Neural cell (in vitro differentiated cells): ENCODE measurements at regions not wholly inside any gene's neighbourhood (a gene's known extent, or its start where the extent isn't known, plus 50 kb on each side); places are given as distances from the start of the nearest gene placed in this dataset.

ENCODE experiments used
- CTCF ChIP-seq: fragments of 450-650 bp; IDR thresholded peaks from 2 replicates; pipeline ENCODE4 v1.5.1; 2014; ENCODE audit warnings: antibody characterized with exemption, mild to moderate bottlenecking, moderate library complexity; ENCODE audit not compliant: poor library complexity, severe bottlenecking
- EZH2 ChIP-seq: fragments of 200-600, 300-800 bp; shearing (Covaris generic), sonication (generic); IDR thresholded peaks from 2 replicates; pipeline ENCODE4 v1.6.1; 2014; ENCODE audit warnings: antibody characterized with exemption, low read length, borderline replicate concordance, mild to moderate bottlenecking; ENCODE audit not compliant: insufficient read depth, poor library complexity, severe bottlenecking
- POLR2AphosphoS5 ChIP-seq: IDR thresholded peaks from 2 replicates; pipeline ENCODE4 v1.6.1; 2012
- RAD21 ChIP-seq: fragments of 450-650 bp; conservative IDR thresholded peaks from 2 replicates; pipeline ENCODE4 v1.6.1; 2014; ENCODE audit warnings: antibody characterized with exemption, mild to moderate bottlenecking, moderate library complexity
- REST ChIP-seq: IDR thresholded peaks from 2 replicates; pipeline ENCODE4 v1.6.1; 2012; ENCODE audit warnings: borderline replicate concordance

GRCh38 chrX:1918780-1919179 is 303.9 kb downstream of the ASMT start:
- TF ChIP-seq REST (no peak), CTCF (no peak), RAD21 (no peak), EZH2 (no peak), POLR2AphosphoS5 (no peak)
